ENCODE measurements at regions not wholly inside any gene's neighbourhood (a gene's known extent, or its start where the extent isn't known, plus 50 kb on each side); places are given as distances from the start of the nearest gene placed in this dataset.

DNA sequence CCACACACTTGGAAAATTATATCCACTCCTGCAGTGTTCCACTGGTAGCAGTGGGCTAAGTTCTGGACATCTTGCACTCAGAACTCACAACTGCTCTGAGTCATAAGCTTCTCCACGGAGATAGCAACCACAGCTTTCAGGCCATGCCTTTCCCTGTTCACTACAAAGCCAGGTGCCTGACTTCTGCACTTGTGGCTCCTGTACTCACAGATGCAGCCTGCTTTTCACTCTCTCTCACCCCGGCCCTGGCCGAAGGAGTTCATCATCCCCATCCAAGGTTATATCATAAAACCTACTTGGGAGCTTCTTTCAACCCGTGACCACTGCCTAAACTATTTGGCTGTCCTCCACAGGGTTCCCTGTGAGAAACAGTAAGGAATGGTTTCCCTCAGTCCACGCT lies 999.4 kb downstream of the GLUD2 start:
- Histone ChIP-seq H3K79me2 (ENCODE audit: control insufficient read depth, insufficient read depth, low read length) (no peaks in the 10 kb centered on the region), H3K9me3 (replicated peaks; ENCODE audit: control insufficient read depth, insufficient read depth, low read length) (no peaks in the 10 kb centered on the region), H3K27ac (ENCODE audit: control insufficient read depth, insufficient read depth) (no peak overlapping the region), H3K27me3 (replicated peaks in 1 of 2; ENCODE audit: control insufficient read depth in 2 of 2, insufficient read depth in 2 of 2, low read length in 1 of 2) (no peaks in the 10 kb centered on the region), H3K9ac (ENCODE audit: control insufficient read depth, insufficient read depth, low read length) (no peak overlapping the region), H3K4me3 (no peak overlapping the region), H3K36me3 (ENCODE audit: control insufficient read depth in 2 of 2, insufficient read depth in 2 of 2, low read length in 1 of 2) (no peaks in the 10 kb centered on the region), H3K4me1 (ENCODE audit: control insufficient read depth, insufficient read depth, low read length) (no peaks in the 10 kb centered on the region), H3K4me2 (ENCODE audit: control insufficient read depth, insufficient read depth) (no peak overlapping the region), H2AFZ (ENCODE audit: control insufficient read depth, low read depth, low read length) (no peak overlapping the region), H4K20me1 (ENCODE audit: control insufficient read depth, insufficient read depth) (no peaks in the 10 kb centered on the region)
- DNase-seq (ENCODE audit: low read depth, low spot score) (no peak), ATAC-seq (no peak), FAIRE-seq (no peak)
- SMC1A ChIA-PET (ENCODE audit: uncharacterized antibody, unreplicated experiment), result no interaction called here
- TF ChIP-seq IKZF1 (conservative IDR thresholded peaks at IDR 0.05) (no peak), BCLAF1 (IDR thresholded peaks at IDR 0.05) (no peak), SPI1 (IDR thresholded peaks at IDR 0.05; ENCODE audit: borderline replicate concordance, insufficient read depth, low read depth, low read length) (no peak), POU2F2 (IDR thresholded peaks at IDR 0.05; ENCODE audit: borderline replicate concordance, low read depth, low read length) (no peak), SREBF2 (IDR thresholded peaks at IDR 0.05; ENCODE audit: low read length) (no peak), POLR2A (IDR thresholded peaks at IDR 0.05; ENCODE audit: low read depth, low read length) (no peak), MYB (IDR thresholded peaks at IDR 0.05; ENCODE audit: borderline replicate concordance, low read depth, low read length) (no peak), CEBPZ (IDR thresholded peaks at IDR 0.05; ENCODE audit: low read depth, low read length) (no peak), MLLT1 (IDR thresholded peaks at IDR 0.05) (no peak)
- TF ChIP-seq, protein P1, sequence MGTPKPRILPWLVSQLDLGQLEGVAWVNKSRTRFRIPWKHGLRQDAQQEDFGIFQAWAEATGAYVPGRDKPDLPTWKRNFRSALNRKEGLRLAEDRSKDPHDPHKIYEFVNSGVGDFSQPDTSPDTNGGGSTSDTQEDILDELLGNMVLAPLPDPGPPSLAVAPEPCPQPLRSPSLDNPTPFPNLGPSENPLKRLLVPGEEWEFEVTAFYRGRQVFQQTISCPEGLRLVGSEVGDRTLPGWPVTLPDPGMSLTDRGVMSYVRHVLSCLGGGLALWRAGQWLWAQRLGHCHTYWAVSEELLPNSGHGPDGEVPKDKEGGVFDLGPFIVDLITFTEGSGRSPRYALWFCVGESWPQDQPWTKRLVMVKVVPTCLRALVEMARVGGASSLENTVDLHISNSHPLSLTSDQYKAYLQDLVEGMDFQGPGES (IDR thresholded peaks at IDR 0.05), result no peak
- TF ChIP-seq, protein P2, sequence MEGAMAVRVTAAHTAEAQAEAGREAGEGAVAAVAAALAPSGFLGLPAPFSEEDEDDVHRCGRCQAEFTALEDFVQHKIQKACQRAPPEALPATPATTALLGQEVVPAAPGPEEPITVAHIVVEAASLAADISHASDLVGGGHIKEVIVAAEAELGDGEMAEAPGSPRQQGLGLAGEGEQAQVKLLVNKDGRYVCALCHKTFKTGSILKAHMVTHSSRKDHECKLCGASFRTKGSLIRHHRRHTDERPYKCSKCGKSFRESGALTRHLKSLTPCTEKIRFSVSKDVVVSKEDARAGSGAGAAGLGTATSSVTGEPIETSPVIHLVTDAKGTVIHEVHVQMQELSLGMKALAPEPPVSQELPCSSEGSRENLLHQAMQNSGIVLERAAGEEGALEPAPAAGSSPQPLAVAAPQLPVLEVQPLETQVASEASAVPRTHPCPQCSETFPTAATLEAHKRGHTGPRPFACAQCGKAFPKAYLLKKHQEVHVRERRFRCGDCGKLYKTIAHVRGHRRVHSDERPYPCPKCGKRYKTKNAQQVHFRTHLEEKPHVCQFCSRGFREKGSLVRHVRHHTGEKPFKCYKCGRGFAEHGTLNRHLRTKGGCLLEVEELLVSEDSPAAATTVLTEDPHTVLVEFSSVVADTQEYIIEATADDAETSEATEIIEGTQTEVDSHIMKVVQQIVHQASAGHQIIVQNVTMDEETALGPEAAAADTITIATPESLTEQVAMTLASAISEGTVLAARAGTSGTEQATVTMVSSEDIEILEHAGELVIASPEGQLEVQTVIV (IDR thresholded peaks at IDR 0.05; ENCODE audit: borderline replicate concordance, partially characterized antibody), result no peak
- WGBS (ENCODE audit: insufficient coverage, insufficient replicate concordance, low lambda C conversion rate, missing lambda C conversion rate), result under 1% methylated on average over 5 of the region's 5 CpGs
- POLR2A ChIA-PET, result no interaction called here
- in situ Hi-C loops (cut with MboI), result no loop called here
- RAD21 ChIA-PET (ENCODE audit: unreplicated experiment), result no interaction called here
- CTCF ChIA-PET, result no interaction called here
- BruUV-seq (replicated peaks), result no TSS peak
- intact Hi-C loops (cut with micrococcal nuclease; ENCODE audit: unreplicated experiment), result no loop called here

Measured in GM12878 (cell line).